Right lobe of liver (tissue), 4 donors: ENCODE measurements at regions not wholly inside any gene's neighbourhood (a gene's known extent, or its start where the extent isn't known, plus 50 kb on each side); places are given as distances from the start of the nearest gene placed in this dataset.

Source experiments
- CTCF ChIP-seq, 4 donors: fragments of 200-600 bp in 3 of 4; fragments of 450-650 bp in 1 of 4; IDR thresholded peaks; one replicate each; pipeline versions ENCODE4 v1.5.1 to v1.8.0; 2016 to 2022; ENCODE audit warnings: antibody characterized with exemption in 4 of 4, mild to moderate bottlenecking in 2 of 4
- POLR2A ChIP-seq: fragments of 450-650 bp; IDR thresholded peaks from one replicate; pipeline ENCODE4 v1.6.1; 2017; ENCODE audit warnings: antibody characterized with exemption, mild to moderate bottlenecking
- donor health status: DM: no; HTN: no; CAD: no.
- donor health status: DM: no; HTN: no; CAD: no.
- donor health status: DM: no; HTN: yes; CAD: no.

- TF ChIP-seq CTCF (IDR thresholded peaks at IDR 0.05) (no peak), POLR2A (no peak)
These were observed 141.0 kb downstream of the CBLN1 start for GRCh38 chr16:49140618-49141017.
